HG02588 (cell line): ENCODE measurements at regions not wholly inside any gene's neighbourhood (a gene's known extent, or its start where the extent isn't known, plus 50 kb on each side); places are given as distances from the start of the nearest gene placed in this dataset.
"Not testable (repeated sequence)": the region's sequence is repeated elsewhere in the genome, so short reads cannot be mapped to it uniquely, and the experiment has no call there.

Experiments used
- ATAC-seq: cut with Tn5 transposase; IDR thresholded peaks from one replicate; pipeline ENCODE4 v1.9.1; 2021; ENCODE audit warnings: mild to moderate bottlenecking, moderate library complexity; ENCODE audit not compliant: unreplicated experiment

GRCh38 chr2:156765450-156765849, 329.3 kb downstream of the GPD2 start:
- no peak for ATAC-seq

- no peak for ATAC-seq
These were observed 333.6 kb downstream of the GPD2 start for GRCh38 chr2:156769802-156770201.

- no peak for ATAC-seq
These were observed 342.7 kb downstream of the GPD2 start for GRCh38 chr2:156778916-156779315.

- no peak for ATAC-seq
These were observed 343.4 kb downstream of the GPD2 start for GRCh38 chr2:156779416-156780120.

GRCh38 chr2:156781677-156782076, 345.5 kb downstream of the GPD2 start:
- ATAC-seq, result not testable (repeated sequence)

GRCh38 chr2:156784020-156784701, 348.0 kb downstream of the GPD2 start:
- no peak for ATAC-seq

- ATAC-seq, result no peak
These were observed 351.3 kb downstream of the GPD2 start for GRCh38 chr2:156787517-156787916.

- no peak for ATAC-seq
These were observed 354.3 kb downstream of the GPD2 start for GRCh38 chr2:156790343-156791037.

GRCh38 chr2:156792242-156792840, 356.2 kb downstream of the GPD2 start:
- ATAC-seq, result no peak

GRCh38 chr2:156797832-156798231, 361.7 kb downstream of the GPD2 start:
- no peak for ATAC-seq

GRCh38 chr2:156800065-156800653, 364.0 kb downstream of the GPD2 start:
- no peak for ATAC-seq

GRCh38 chr2:156800781-156801361, 364.7 kb downstream of the GPD2 start:
- no peak for ATAC-seq

- no peak for ATAC-seq
These were observed 367.1 kb downstream of the GPD2 start for GRCh38 chr2:156803243-156803642.

- no peak for ATAC-seq
These were observed 367.8 kb downstream of the GPD2 start for GRCh38 chr2:156803967-156804366.

- ATAC-seq, result no peak
These were observed 373.9 kb downstream of the GPD2 start for GRCh38 chr2:156810094-156810493.

GRCh38 chr2:156812496-156812895, 376.3 kb downstream of the GPD2 start:
- ATAC-seq, result no peak

GRCh38 chr2:156817430-156817829, 381.3 kb downstream of the GPD2 start:
- ATAC-seq, result no peak

- no peak for ATAC-seq
These were observed 382.0 kb downstream of the GPD2 start for GRCh38 chr2:156818221-156818620.

- ATAC-seq, result no peak
These were observed 382.8 kb downstream of the GPD2 start for GRCh38 chr2:156818944-156819343.

- no peak for ATAC-seq
These were observed 390.3 kb downstream of the GPD2 start for GRCh38 chr2:156826341-156826933.
